GM12878 (cell line): ENCODE measurements at regions not wholly inside any gene's neighbourhood (a gene's known extent, or its start where the extent isn't known, plus 50 kb on each side); places are given as distances from the start of the nearest gene placed in this dataset.

Experiments used
- BACH1 ChIP-seq: fragments of 450-650 bp; IDR thresholded peaks from 2 replicates; pipeline ENCODE4 v1.6.1; 2017; ENCODE audit warnings: mild to moderate bottlenecking, borderline replicate concordance
- CEBPB ChIP-seq, 2 experiments: fragments of 150-350 bp in 1 of 2; IDR thresholded peaks; 2 replicates each; pipeline ENCODE4 v1.6.1; 2012 to 2014; ENCODE audit warnings: low read depth in 2 of 2, low read length in 2 of 2, borderline replicate concordance in 1 of 2, inconsistent platforms in 1 of 2
- CTCF ChIP-seq, 3 experiments: IDR thresholded peaks in 2 of 3; conservative IDR thresholded peaks in 1 of 3; 2 replicates each; pipeline ENCODE4 v1.5.1; 2011; ENCODE audit warnings: low read depth in 3 of 3, low read length in 3 of 3, mild to moderate bottlenecking in 3 of 3, control low read depth in 2 of 3, moderate library complexity in 2 of 3, inconsistent platforms in 1 of 3, mixed read lengths in 1 of 3; ENCODE audit not compliant: control insufficient read depth in 2 of 3, insufficient read depth in 1 of 3; ENCODE audit errors: extremely low read depth in 1 of 3
- ELK1 ChIP-seq: IDR thresholded peaks from 2 replicates; pipeline ENCODE4 v1.6.1; 2012; ENCODE audit warnings: low read depth, low read length, improper control_type of control experiment
- JUND ChIP-seq: IDR thresholded peaks from 2 replicates; pipeline ENCODE4 v1.6.1; 2012; ENCODE audit warnings: low read depth, mild to moderate bottlenecking, low read length, improper control_type of control experiment, moderate library complexity
- MYC ChIP-seq: IDR thresholded peaks from 2 replicates; pipeline ENCODE4 v1.6.1; 2011; ENCODE audit warnings: mild to moderate bottlenecking, low read length, moderate library complexity, inconsistent platforms; ENCODE audit not compliant: insufficient read depth, insufficient replicate concordance, insufficient read length, severe bottlenecking
- NFYA ChIP-seq: IDR thresholded peaks from 2 replicates; pipeline ENCODE4 v1.6.1; 2011; ENCODE audit warnings: low read depth, mild to moderate bottlenecking, low read length, improper control_type of control experiment, borderline replicate concordance
- RFX5 ChIP-seq: IDR thresholded peaks from 2 replicates; pipeline ENCODE4 v1.6.1; 2011; ENCODE audit warnings: low read depth, low read length, improper control_type of control experiment
- TF ChIP-seq, protein P1 (sequence below): fragments of 450-650 bp; IDR thresholded peaks from 2 replicates; pipeline ENCODE4 v1.6.1; 2017; ENCODE audit warnings: mild to moderate bottlenecking, low read depth, inconsistent platforms; ENCODE audit not compliant: poor library complexity, severe bottlenecking
- TF ChIP-seq, protein P2 (sequence below): IDR thresholded peaks from 2 replicates; pipeline ENCODE4 v1.6.1; 2012; ENCODE audit warnings: low read length, inconsistent platforms
- TF ChIP-seq, protein P3 (sequence below): fragments of 450-650 bp; IDR thresholded peaks from 2 replicates; pipeline ENCODE4 v1.6.1; 2018; ENCODE audit warnings: borderline replicate concordance, mild to moderate bottlenecking; ENCODE audit not compliant: partially characterized antibody

GRCh38 chr14:106380740-106381139 is 854.4 kb downstream of the TMEM121 start:
- no peak for TF ChIP-seq JUND
- TF ChIP-seq MYC, result no peak
- TF ChIP-seq RFX5, result no peak
- TF ChIP-seq, protein P1, sequence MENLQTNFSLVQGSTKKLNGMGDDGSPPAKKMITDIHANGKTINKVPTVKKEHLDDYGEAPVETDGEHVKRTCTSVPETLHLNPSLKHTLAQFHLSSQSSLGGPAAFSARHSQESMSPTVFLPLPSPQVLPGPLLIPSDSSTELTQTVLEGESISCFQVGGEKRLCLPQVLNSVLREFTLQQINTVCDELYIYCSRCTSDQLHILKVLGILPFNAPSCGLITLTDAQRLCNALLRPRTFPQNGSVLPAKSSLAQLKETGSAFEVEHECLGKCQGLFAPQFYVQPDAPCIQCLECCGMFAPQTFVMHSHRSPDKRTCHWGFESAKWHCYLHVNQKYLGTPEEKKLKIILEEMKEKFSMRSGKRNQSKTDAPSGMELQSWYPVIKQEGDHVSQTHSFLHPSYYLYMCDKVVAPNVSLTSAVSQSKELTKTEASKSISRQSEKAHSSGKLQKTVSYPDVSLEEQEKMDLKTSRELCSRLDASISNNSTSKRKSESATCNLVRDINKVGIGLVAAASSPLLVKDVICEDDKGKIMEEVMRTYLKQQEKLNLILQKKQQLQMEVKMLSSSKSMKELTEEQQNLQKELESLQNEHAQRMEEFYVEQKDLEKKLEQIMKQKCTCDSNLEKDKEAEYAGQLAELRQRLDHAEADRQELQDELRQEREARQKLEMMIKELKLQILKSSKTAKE, result no peak
- no peak for TF ChIP-seq ELK1
- TF ChIP-seq CEBPB (IDR thresholded peaks at IDR 0.05; ENCODE audit: borderline replicate concordance in 1 of 2, low read depth in 2 of 2, low read length in 2 of 2), result no peak
- no peak for TF ChIP-seq CTCF (IDR thresholded peaks at IDR 0.05 in 2 of 3, conservative IDR thresholded peaks at IDR 0.05 in 1 of 3; ENCODE audit: control insufficient read depth in 2 of 3, extremely low read depth in 1 of 3, insufficient read depth in 1 of 3, low read depth in 3 of 3, low read length in 3 of 3)
- TF ChIP-seq BACH1, result no peak
- TF ChIP-seq NFYA, result no peak
- TF ChIP-seq, protein P2, sequence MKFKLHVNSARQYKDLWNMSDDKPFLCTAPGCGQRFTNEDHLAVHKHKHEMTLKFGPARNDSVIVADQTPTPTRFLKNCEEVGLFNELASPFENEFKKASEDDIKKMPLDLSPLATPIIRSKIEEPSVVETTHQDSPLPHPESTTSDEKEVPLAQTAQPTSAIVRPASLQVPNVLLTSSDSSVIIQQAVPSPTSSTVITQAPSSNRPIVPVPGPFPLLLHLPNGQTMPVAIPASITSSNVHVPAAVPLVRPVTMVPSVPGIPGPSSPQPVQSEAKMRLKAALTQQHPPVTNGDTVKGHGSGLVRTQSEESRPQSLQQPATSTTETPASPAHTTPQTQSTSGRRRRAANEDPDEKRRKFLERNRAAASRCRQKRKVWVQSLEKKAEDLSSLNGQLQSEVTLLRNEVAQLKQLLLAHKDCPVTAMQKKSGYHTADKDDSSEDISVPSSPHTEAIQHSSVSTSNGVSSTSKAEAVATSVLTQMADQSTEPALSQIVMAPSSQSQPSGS, result no peak
- TF ChIP-seq, protein P3, sequence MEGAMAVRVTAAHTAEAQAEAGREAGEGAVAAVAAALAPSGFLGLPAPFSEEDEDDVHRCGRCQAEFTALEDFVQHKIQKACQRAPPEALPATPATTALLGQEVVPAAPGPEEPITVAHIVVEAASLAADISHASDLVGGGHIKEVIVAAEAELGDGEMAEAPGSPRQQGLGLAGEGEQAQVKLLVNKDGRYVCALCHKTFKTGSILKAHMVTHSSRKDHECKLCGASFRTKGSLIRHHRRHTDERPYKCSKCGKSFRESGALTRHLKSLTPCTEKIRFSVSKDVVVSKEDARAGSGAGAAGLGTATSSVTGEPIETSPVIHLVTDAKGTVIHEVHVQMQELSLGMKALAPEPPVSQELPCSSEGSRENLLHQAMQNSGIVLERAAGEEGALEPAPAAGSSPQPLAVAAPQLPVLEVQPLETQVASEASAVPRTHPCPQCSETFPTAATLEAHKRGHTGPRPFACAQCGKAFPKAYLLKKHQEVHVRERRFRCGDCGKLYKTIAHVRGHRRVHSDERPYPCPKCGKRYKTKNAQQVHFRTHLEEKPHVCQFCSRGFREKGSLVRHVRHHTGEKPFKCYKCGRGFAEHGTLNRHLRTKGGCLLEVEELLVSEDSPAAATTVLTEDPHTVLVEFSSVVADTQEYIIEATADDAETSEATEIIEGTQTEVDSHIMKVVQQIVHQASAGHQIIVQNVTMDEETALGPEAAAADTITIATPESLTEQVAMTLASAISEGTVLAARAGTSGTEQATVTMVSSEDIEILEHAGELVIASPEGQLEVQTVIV, result no peak
